G401 (cell line): ENCODE measurements at regions not wholly inside any gene's neighbourhood (a gene's known extent, or its start where the extent isn't known, plus 50 kb on each side); places are given as distances from the start of the nearest gene placed in this dataset.
A peak's percentile ranks its signal among the peaks of the same experiment; 100 is the strongest.

Experiments used
- DNase-seq: peaks from one replicate; pipeline ENCODE4 v3.0.0-alpha.2; 2015; ENCODE audit warnings: low spot score
- in situ Hi-C: cut with HindIII; loops from 2 replicates; pipeline ENCODE4 v1.10.0; 2016; ENCODE audit warnings: low sequenced_read_pairs, mixed read lengths

GRCh38 chr1:34441259-34442069, 264.8 kb downstream of the C1orf94 start:
- DNase-seq, result no peak
- in situ Hi-C loops, result no loop called here

DNA sequence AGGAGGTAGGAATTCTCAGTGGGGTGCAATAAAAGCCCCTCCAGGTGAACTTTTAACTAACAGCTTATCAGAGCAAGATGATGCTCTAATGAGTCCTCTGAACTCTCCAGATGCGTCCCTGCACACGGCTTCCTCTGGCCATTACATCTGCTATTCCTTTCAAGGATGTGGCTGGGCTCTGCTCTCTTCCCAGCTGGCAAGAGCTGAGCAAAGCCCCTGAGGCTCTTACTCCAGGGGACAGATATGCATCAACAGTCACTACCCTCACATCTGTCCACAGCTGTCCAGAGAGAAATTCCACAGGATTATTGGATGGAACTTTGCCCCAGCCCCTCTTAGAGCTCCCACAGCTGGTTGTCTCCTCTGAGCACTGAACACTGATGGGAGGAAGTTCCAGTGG, 267.8 kb downstream of the C1orf94 start:
- in situ Hi-C loops, result no loop called here
- DNase-seq, result no peak

GRCh38 chr1:34450325-34450724, 273.6 kb downstream of the C1orf94 start:
- in situ Hi-C loops, result no loop called here
- DNase-seq, result no peak

DNA sequence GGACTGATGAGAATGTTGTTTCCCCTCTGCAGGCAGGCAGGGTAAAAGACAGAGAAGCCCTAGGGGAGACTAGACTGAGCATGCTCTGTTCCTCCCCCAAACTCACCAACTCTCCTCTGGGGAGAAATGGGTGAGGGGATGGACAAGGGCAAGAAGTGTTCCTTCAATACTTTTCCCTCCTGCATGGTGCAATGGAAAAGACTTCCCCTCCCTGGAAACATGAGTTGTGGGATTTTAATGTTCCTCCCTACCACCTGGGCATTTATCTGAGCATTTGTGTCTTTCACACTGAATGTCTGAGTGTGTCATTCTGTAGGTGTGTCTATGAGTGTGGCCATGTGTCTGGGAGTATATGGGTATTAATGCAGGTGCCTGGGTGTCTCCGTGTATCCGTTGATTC, 275.7 kb downstream of the C1orf94 start:
- DNase-seq, result no peak
- in situ Hi-C loops, result no loop called here

DNA sequence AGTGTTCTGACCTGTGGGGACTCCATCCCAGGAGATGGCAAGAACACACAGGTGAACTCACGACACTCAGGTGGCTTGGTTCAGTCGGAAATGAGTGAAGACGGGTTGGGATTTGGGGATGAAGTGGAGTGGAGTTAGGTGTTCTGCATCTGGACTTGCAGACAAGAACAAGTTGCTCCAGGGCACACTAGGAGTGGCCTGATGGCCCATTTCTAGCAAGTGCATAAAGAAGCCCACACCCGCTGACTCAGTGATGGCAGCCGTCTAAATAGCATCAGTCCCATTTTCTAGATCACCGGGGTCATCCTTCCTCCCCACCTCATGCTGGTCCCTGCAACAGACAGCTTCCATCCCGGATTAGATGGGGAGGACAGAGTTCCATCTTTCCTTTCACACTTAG, 278.4 kb downstream of the C1orf94 start:
- no peak for DNase-seq
- in situ Hi-C loops, result no loop called here

GRCh38 chr1:34460193-34460592, 283.5 kb downstream of the C1orf94 start:
- in situ Hi-C loops, result no loop called here
- DNase-seq, result peak; percentile 1

GRCh38 chr1:34470401-34470800, 284.4 kb upstream of the GJB5 start:
- in situ Hi-C loops, result no loop called here
- DNase-seq, result no peak

- in situ Hi-C loops, result no loop called here
- no peak for DNase-seq
Measured at GRCh38 chr1:34474566-34474965, 280.3 kb upstream of the GJB5 start.

DNA sequence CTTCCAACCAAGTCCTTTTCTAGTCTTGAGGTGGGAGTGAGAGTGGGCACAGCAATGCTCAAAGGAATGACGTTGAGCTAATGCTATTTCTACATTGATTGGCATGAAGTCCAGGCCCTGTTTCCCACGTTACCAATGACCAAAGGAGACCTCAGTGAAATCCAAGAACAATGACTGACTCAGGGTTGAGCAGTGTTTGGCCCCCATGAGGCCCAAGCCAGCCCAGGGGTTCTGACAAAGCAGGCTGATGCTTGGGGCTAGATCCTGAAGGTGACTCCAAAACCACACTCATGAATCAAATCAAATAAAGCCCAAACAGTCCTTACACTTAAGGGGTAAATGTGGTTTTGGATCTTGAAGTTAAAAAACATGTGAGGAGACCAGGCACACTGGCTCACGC, 278.5 kb upstream of the GJB5 start:
- DNase-seq, result no peak
- in situ Hi-C loops, result no loop called here

GRCh38 chr1:34477632-34478141, 277.2 kb upstream of the GJB5 start:
- no peak for DNase-seq
- in situ Hi-C loops, result no loop called here

- DNase-seq, result no peak
- in situ Hi-C loops, result no loop called here
Measured at GRCh38 chr1:34478515-34479076, 276.3 kb upstream of the GJB5 start.

GRCh38 chr1:34479731-34480130, 275.1 kb upstream of the GJB5 start:
- DNase-seq, result no peak

GRCh38 chr1:34488080-34488708, 266.7 kb upstream of the GJB5 start:
- DNase-seq, result no peak
- in situ Hi-C loops, result no loop called here

More at GRCh38 chr1:34479731-34480130, 275.1 kb upstream of the GJB5 start:
- in situ Hi-C loops, result no loop called here

DNA sequence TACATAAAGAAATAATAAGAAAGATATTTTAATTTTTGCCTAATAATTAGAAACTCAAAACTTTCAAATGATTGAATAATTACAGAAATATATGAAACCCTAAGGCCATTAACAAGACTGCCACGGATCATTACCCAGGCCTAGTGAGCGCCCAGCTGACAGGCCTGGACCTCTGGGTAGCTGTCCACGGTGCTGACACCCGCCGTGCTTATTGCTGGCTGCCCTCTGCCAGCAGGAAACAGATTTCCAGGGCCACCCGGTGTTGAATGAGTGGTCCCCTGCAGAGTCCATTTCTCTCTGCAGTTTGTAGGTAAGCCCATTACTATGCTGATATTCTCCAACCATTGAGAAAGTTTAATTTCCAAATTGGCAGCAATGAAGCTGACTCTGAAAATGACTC, 254.4 kb upstream of the GJB5 start:
- in situ Hi-C loops, result no loop called here
- DNase-seq, result no peak

DNA sequence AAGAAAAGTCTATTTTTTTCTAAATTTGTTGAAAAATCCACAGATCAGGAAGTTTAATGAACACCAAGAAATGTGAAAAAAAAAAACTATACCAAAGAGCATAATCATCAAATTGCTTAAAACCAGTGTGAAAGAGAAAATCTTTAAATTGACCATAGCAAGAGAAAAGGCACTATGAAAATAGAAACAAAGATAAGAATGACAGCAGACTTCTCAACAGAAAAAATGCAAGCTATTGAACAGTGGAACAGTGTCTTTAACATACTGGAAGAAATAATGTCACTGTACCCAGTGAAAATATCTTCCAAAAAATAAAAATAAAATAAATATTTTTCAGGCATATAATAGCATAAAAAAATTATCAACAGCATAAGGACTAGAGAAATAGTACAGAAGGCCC, 243.0 kb upstream of the GJB5 start:
- in situ Hi-C loops, result no loop called here
- DNase-seq, result no peak

DNA sequence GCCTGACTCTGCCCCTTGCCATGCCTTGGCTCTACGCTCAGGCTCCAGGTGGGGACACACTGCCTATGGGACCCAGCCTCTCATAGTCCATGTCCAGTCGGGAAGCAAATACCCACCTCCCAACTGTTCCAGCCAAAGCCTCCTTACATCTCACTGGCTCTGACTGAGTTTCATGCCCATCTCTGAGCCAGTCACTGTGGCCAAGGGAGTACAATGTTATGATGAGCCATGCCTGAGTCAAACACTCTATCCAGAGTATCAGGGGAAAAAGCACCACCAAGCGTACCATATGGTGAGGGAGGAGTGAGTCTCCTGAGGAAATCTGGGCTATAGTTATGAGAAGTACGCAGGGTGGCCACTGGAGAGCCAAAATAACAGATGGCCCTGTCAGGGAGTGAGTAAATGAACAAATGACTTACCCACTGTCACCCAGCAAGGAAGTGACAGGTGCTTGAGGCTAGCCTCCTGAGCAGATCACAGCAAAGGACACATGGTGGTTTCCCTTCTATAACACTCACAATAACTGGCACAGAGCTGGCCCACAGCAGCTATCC, 236.6 kb upstream of the GJB5 start:
- no peak for DNase-seq
- in situ Hi-C loops, result no loop called here

GRCh38 chr1:34520111-34520510, 234.7 kb upstream of the GJB5 start:
- in situ Hi-C loops, result no loop called here
- no peak for DNase-seq

- in situ Hi-C loops, result no loop called here
- no peak for DNase-seq
Measured at GRCh38 chr1:34524783-34525182, 230.1 kb upstream of the GJB5 start.

GRCh38 chr1:34529935-34530859, 224.7 kb upstream of the GJB5 start:
- DNase-seq, result no peak
- in situ Hi-C loops, result no loop called here
